ENCODE measurements at regions not wholly inside any gene's neighbourhood (a gene's known extent, or its start where the extent isn't known, plus 50 kb on each side); places are given as distances from the start of the nearest gene placed in this dataset.

DNA sequence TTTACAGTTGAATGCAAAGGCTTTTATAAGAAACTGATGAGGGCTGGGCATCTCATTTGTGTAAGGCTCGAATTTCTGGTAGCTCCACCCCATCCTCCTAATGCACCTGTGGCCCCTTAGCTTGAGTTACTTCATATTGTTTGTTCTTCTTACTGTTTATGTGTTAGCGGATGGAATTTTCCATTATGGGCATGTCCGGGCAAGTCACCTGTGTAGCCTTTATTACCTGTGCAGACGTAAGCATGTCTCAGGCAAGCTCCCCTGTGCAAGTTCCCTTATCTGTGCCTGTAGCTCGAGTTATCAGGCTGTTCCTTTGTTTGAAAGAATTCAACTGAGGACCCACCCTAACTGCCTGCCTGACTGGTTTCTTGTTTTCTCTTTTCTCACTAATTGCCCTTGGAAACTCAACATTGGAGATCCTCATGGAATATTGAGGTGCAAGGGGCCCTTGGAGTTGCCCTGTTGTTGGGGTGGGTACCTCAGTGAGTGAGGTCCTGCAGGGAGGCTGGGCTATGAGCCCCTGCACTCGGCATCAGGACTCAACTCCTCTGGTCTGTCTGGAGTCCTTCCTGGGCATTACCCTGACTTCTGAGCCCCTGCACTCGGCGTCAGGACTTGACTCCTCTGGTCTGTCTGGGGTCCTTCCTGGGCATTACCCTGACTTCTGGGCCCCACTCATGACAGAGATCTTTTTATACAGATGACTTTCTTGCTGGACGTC lies 207.9 kb upstream of the SULF2 start:
- Histone ChIP-seq H3K27ac (no peak overlapping the region), H3F3A (ENCODE audit: insufficient read depth, low read depth) (peaks cover 22% of the 10 kb centered on the region), H3K4me3 (no peak overlapping the region), H3K79me2 (ENCODE audit: low read depth) (no peaks in the 10 kb centered on the region), H3K4me2 (no peak overlapping the region), H3K9me3 (ENCODE audit: insufficient read depth, low read depth) (peaks cover 20% of the 10 kb centered on the region), H3K36me3 (ENCODE audit: low read depth) (0 out of 2 replicates have a peak, but pooled peaks cover 3% of the 10 kb centered on the region), H2AFZ (no peak overlapping the region), H4K20me1 (ENCODE audit: insufficient read depth) (no peaks in the 10 kb centered on the region), H3K27me3 (ENCODE audit: insufficient read depth, low read depth) (no peaks in the 10 kb centered on the region), H3K9me2 (ENCODE audit: insufficient read depth) (no peaks in the 10 kb centered on the region), H3K4me1 (replicated peaks; ENCODE audit: insufficient read depth) (peaks cover 32% of the 10 kb centered on the region)
- CTCF ChIA-PET = no interaction called here
- intact Hi-C loops (cut with micrococcal nuclease; ENCODE audit: unreplicated experiment) = no loop called here
- POLR2A ChIA-PET (ENCODE audit: unreplicated experiment) = no interaction called here
- BruUV-seq (replicated peaks) = no TSS peak
- no peak for DNase-seq
- TF ChIP-seq CTCF (conservative IDR thresholded peaks at IDR 0.05) = no peak
- TF ChIP-seq EZH2 (IDR thresholded peaks at IDR 0.05; ENCODE audit: low read depth) = no peak

- intact Hi-C loops (cut with micrococcal nuclease; ENCODE audit: unreplicated experiment) = no loop called here
Observed at GRCh38 chr20:47991875-47992488, 206.7 kb upstream of the SULF2 start.

DNA sequence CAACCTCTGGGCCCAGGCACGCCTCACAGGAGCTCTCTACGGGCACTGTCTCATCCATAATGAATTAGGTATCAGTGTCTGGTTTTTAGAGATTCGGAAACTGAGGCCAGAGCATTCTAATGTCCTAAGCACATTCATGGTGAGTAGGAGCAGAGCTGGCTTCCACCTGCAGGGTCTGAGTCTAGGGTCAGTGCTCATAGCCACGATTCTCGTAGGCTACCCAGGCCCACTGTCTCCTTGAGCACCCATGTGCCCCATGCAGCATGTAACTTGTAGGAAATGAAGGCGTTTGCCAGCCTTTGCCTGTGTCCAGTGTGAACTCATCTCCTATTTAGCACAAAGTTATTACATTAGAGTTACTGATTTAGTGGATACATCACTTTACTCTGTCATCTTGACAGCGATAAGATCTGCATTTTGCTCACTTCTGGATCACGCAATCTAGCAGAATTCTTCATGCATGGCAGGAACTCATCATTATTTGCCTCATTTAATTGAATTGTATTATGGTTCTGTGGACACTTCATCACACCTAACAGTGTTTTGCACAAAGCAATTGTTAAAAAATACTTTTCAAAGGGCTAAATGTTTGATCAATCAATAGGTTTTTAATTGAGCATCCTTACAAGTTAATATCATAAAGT lies 205.3 kb upstream of the SULF2 start:
- no peaks in the 10 kb centered on the region for H3K9me2 ChIP-seq (ENCODE audit: insufficient read depth)
- no peaks in the 10 kb centered on the region for H3K27me3 ChIP-seq (ENCODE audit: insufficient read depth, low read depth)
- H3K79me2 ChIP-seq (ENCODE audit: low read depth) = no peaks in the 10 kb centered on the region
- H3K27ac ChIP-seq = peak overlapping the region; percentile 61; the same call in 1 of the 2 replicates
- intact Hi-C loops (cut with micrococcal nuclease; ENCODE audit: unreplicated experiment) = no loop called here
- peaks cover 45% of the 10 kb centered on the region for H3K4me1 ChIP-seq (replicated peaks; ENCODE audit: insufficient read depth)
- H2AFZ ChIP-seq = no peak overlapping the region
- no TSS peak for BruUV-seq (replicated peaks)
- CTCF ChIA-PET = no interaction called here
- no peaks in the 10 kb centered on the region for H3K36me3 ChIP-seq (ENCODE audit: low read depth)
- no peak for TF ChIP-seq EZH2 (IDR thresholded peaks at IDR 0.05; ENCODE audit: low read depth)
- TF ChIP-seq CTCF (conservative IDR thresholded peaks at IDR 0.05) = no peak
- peaks cover 33% of the 10 kb centered on the region for H3F3A ChIP-seq (ENCODE audit: insufficient read depth, low read depth)
- no peak overlapping the region for H3K4me3 ChIP-seq
- no peaks in the 10 kb centered on the region for H4K20me1 ChIP-seq (ENCODE audit: insufficient read depth)
- POLR2A ChIA-PET (ENCODE audit: unreplicated experiment) = no interaction called here
- no peak for DNase-seq
- H3K4me2 ChIP-seq = peak overlapping the region; percentile 43
- peaks cover 21% of the 10 kb centered on the region for H3K9me3 ChIP-seq (ENCODE audit: insufficient read depth, low read depth)

More at GRCh38 chr20:47991875-47992488, 206.7 kb upstream of the SULF2 start:
- H3F3A ChIP-seq (ENCODE audit: insufficient read depth, low read depth) = peaks cover 22% of the 10 kb centered on the region
- H3K27me3 ChIP-seq (ENCODE audit: insufficient read depth, low read depth) = no peaks in the 10 kb centered on the region
- no peak overlapping the region for H3K4me2 ChIP-seq
- no peak overlapping the region for H3K27ac ChIP-seq
- no TSS peak for BruUV-seq (replicated peaks)
- CTCF ChIA-PET = no interaction called here
- H3K4me3 ChIP-seq = no peak overlapping the region
- POLR2A ChIA-PET (ENCODE audit: unreplicated experiment) = no interaction called here
- TF ChIP-seq CTCF (conservative IDR thresholded peaks at IDR 0.05) = no peak
- no peak for TF ChIP-seq EZH2 (IDR thresholded peaks at IDR 0.05; ENCODE audit: low read depth)
- no peaks in the 10 kb centered on the region for H3K9me2 ChIP-seq (ENCODE audit: insufficient read depth)
- H3K4me1 ChIP-seq (replicated peaks; ENCODE audit: insufficient read depth) = peaks cover 35% of the 10 kb centered on the region
- H4K20me1 ChIP-seq (ENCODE audit: insufficient read depth) = no peaks in the 10 kb centered on the region
- H3K9me3 ChIP-seq (ENCODE audit: insufficient read depth, low read depth) = peaks cover 17% of the 10 kb centered on the region
- no peak overlapping the region for H2AFZ ChIP-seq
- 0 out of 2 replicates have a peak, but pooled peaks cover under 1% of the 10 kb centered on the region for H3K36me3 ChIP-seq (ENCODE audit: low read depth)
- DNase-seq = no peak
- no peaks in the 10 kb centered on the region for H3K79me2 ChIP-seq (ENCODE audit: low read depth)
